T-helper 1 cell (primary cell): ENCODE measurements at regions not wholly inside any gene's neighbourhood (a gene's known extent, or its start where the extent isn't known, plus 50 kb on each side); places are given as distances from the start of the nearest gene placed in this dataset.
A peak's percentile ranks its signal among the peaks of the same experiment; 100 is the strongest.
"Not testable (repeated sequence)": the region's sequence is repeated elsewhere in the genome, so short reads cannot be mapped to it uniquely, and the experiment has no call there.

Source experiments
- DNase-seq, 5 donors: peaks; one replicate each; pipeline ENCODE4 v3.0.0-alpha.2; 2012 to 2020

GRCh38 chr1:70490153-70490552, 79.1 kb downstream of the CTH start:
- no peak for DNase-seq

- no peak for DNase-seq
Observed at GRCh38 chr1:70495370-70495769, 84.3 kb downstream of the CTH start.

DNA sequence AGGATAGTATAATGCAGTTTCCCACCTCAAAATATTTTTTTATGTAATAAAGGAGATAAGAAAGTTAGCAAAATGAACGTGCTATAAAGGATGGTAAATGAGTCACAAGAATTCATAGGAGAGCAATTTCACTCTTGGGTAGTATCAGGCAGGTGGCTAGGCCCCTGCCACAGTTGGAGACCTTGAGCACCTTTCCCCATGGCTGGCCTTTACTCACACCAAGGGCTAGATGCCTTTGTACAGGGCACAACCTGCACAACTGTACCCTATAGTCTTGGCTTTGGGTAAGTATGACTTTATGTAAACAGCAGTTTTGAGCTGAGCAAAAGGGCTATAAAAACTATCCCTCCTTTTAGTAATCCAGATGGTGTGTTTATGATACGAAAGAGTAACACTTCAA, 85.1 kb downstream of the CTH start:
- no peak for DNase-seq

DNA sequence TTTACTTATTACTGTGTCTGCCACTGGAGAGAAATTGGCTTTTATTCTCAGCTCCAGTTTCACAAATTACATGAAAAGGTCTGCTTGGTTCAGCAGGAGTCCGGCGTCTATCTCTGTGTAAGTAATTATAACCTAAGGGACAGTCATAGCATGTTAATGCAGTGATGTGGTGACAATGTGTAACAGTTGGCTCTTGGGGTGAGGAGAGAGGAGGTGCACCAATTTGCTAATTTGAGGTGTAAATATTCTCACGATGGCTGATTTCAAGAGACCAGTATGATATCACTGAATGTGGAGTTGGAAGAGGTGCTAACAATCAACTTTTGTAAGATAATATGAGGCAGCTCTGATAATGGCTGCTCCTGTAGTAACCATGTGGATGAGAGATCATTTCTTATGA, 86.1 kb downstream of the CTH start:
- no peak for DNase-seq

DNA sequence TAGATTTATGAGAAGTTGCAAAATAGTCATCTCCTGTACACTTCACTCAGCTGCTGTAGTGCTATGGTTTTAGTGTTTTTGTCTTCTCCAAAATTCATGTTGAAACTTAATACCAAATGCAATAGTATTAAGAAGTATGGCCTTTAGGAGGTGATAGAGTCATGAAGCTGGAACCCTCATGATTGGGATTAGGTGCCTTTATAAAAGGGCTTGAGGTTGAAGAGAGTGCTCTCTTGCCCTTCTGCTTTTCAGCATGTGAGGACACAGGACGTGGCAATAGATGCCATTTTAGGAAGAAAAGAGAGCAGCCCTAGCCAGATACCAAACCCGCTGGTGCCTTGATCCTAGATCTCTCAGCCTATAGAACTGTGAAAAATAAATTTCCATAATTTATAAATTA, 87.6 kb downstream of the CTH start:
- DNase-seq = no peak

- DNase-seq = no peak
Observed at GRCh38 chr1:70499695-70500094, 88.6 kb downstream of the CTH start.

- DNase-seq = no peak
Observed at GRCh38 chr1:70503358-70503757, 92.3 kb downstream of the CTH start.

DNA sequence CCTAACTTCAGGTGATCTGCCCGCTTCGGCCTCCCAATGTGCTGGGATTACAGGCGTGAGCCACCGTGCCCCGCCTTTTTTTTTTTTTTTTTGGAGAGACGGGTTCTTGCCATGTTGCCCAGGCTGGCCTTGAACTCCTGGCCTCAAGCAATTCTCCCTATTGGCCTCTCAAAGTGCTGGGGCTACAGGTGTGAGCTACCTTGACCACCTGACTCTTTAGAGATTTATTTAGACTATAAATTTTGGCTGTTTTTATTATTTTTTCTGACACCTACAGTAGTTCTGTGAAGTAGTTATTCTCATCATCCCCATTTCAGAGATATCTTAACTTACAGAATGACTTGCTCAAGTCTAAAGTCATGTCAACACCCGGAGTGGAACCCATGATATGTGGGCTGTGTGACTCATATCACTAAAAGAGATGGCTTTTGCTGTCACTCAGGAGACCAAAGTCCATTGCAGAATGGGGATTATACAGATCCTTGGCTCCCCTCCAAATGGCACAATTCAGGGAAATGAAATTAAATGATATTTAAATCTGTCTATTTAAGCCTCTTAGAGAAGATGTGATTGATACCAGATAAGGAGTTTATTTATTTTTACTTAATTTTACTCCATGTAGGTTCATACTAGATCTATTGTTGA, 93.2 kb downstream of the CTH start:
- peak in 1 of 5 donors; percentile 38 for DNase-seq

DNA sequence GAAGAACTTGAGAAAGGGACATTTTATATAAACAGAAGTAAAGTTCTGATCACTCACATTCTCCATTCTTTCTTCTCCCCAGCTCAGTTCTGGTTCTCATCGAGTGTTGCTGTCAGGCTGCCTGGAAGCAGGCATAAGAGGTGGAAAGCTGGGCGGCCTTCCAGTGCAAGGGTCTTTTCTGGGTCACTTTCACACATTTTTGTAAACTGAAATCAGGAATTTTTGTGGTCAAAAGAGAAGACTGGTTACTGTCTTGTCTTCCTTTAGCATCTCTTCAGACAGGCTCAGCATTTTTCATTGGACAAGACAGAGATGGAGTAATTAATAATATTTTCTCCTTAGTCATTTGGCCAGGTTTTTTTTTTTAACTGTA, 93.7 kb downstream of the CTH start:
- DNase-seq = no peak

GRCh38 chr1:70507991-70508390, 96.9 kb downstream of the CTH start:
- not testable (repeated sequence) for DNase-seq

- DNase-seq = peak in 1 of 5 donors; percentile 44
Observed at GRCh38 chr1:70509996-70510876, 99.2 kb downstream of the CTH start.

GRCh38 chr1:70517444-70517843, 106.4 kb downstream of the CTH start:
- no peak for DNase-seq

DNA sequence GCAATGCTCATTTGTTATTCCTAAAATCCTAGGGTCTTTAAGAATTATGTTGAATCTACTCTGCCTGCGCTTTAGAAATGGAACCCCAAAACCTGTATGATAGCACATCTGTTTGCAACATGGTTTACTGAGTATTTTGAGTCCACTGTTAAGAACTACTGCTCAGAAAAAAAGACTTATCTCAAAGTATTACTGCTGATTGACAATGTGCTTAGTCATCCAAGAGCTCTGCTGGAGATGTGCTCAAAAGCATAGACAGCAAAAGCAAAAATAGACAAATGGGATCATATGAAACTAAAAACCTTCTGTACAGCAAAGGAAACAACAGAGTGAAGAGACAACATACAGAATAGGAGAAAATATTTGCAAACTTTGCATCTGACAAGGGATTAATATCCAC, 107.0 kb downstream of the CTH start:
- no peak for DNase-seq

DNA sequence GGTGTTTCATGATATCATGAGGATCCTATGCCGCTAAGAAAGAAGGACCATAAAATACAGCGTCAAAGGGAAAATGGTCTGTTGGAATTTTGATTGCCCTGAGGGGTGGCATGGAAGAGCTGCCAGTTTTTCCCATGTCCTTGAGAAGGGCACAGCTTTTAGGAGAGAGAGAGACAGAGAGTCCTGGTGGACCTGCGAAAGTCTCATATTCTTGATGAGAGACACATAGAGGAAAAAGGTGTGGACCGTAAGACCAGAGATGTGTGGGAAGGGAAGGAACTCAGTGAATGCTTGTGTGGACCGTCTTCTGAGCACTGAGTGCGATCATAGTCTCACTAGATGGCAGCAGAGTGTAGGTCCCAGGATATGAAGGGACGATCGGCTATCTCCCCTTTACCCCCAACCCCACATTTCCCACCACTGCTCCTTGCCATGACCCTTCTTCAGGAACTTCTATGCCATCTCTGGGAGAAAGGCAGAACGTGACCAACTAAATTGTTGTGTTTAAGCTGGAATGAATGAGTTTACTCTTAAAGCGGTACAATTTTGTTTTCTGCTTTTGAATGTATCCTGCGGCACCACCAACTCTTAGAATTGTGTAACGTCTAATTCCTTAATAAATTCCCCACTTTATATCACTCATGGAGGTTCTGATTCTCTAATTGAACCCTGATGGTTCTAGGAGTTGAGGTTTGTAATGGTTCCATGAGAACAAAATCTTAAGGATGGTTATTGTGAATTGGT, 117.7 kb downstream of the CTH start:
- peak in 1 of 5 donors; percentile 7 for DNase-seq

DNA sequence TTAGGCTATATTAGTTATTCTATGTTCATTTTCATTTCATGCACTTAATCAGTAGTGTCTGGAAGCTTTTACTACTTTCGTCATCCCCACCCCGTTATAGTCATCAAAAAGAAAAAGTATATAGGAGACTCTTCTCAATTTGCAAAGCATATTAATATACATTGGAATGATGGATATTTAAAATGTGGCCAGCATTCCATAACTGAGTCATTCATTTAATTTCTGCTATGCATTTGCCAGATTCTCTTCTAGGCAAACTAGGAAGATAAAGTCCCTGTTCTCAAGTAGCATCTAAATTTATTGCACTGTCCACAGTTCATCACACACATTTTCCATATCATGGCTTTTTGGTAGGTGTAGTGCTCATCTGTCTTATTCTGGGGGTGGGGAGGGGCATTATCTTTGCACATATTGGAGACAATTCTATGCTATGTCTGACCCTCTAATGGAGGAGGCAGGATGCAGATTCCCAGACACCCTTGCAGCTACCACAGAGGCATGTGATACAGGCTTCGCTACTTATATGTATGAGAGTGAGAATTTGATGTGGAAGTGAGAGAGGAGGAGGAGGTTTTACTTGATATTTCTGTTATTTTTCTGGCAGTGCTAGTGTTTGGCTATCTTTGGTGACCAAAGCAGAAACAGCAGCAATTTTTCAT, 125.8 kb downstream of the CTH start:
- DNase-seq = no peak

DNA sequence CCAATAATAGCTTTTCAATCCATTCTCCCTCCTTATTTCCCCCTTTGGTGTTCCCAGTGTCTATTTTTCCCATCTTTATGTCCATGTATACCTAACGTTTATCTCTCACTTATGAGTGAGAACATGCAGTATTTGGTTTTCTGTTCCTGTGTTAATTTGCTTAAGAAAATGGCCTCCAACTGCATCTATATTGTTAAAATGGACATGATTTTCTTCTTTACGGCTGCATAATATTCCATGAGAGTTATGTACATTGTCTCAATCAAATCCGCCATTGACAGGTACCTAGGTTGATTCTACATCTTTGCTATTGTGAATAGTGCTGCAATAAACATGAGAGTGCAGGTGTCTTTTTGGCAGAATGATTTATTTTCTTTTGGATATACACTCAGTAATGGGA, 126.7 kb downstream of the CTH start:
- no peak for DNase-seq

- no peak for DNase-seq
Observed at GRCh38 chr1:70542030-70542429, 131.0 kb downstream of the CTH start.

GRCh38 chr1:70542856-70543255, 131.8 kb downstream of the CTH start:
- no peak for DNase-seq

- DNase-seq = no peak
Observed at GRCh38 chr1:70546726-70547125, 135.7 kb downstream of the CTH start.

DNA sequence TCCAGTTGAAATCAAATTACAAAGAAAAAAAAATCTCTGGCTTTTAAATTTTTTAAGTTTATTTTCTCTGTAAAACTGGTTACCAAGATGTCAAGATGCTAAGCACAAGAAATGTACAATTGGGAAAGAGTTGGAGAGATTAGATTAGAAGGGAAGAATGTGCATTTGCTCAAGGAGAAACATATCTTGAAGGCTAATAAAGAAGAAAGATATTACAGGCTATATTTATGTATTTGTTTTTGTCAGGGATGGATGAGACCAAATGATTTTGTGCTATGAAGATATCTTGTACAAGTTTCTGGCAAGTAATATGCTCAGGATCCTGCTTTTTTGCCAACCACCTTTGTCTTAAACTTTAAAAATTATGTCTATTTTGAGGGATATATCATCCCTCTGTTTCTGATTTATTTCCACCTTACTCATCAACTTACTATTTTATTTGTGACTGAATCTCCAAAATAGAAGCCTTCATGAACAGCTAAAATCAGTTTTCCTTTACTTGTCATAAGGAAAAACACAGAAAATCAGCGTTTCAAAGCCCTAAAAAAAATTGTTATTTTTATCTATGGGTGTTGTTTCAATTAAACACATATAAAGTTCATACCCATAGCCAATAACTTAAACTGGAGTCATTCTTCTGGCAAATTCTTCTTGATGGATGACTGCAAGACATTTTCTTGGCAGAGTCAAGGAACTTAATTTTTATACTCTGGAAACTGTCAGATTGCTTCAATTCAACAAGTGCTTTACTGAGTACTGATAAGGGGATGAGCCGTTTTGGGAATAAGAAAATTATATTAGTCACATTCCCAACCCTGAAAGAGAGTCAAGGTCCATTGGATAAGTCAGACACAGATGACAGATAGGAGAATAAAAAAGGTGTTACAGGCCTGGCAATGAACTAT, 141.8 kb downstream of the CTH start:
- no peak for DNase-seq

GRCh38 chr1:70553567-70553956, 142.5 kb downstream of the CTH start:
- no peak for DNase-seq

DNA sequence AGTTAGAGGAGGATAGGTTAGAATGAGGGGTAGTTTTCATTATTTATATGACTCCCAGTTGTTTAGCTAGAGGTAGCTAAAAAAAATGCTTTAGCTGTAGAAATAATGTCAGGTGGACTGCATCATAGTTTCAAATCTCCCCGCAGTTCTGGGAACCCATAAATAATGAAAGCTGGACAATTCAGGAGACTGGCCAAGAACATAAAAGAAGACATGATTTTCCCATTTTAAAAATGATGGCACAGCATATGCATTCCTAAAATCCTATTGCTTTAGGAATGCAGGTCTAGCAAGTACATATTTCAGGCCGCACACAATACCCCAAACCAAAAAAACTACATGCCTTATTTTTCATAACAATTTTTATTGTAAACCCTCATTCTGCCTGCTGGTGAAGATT, 143.3 kb downstream of the CTH start:
- no peak for DNase-seq
